SK-N-SH treated with all-trans-retinoic acid at 6 μM for 48 hours (cell line): ENCODE measurements at regions not wholly inside any gene's neighbourhood (a gene's known extent, or its start where the extent isn't known, plus 50 kb on each side); places are given as distances from the start of the nearest gene placed in this dataset.

Experiments
- ATAC-seq: fragments of 200-7000 bp; cut with Tn5 transposase; 3 replicates; pipeline ENCODE4 v1.9.1; 2020; ENCODE audit warnings: mild to moderate bottlenecking, moderate library complexity
- ARNTL ChIP-seq: fragments of 450-650 bp; formaldehyde crosslinking; IDR thresholded peaks from 2 replicates; pipeline ENCODE4 v1.5.0; 2020; ENCODE audit warnings: low read depth, mild to moderate bottlenecking, moderate library complexity, borderline replicate concordance
- BACH2 ChIP-seq: fragments of 250-450 bp; sonication (Bioruptor Pico); IDR thresholded peaks from 2 replicates; pipeline ENCODE4 v1.9.0; 2021; ENCODE audit warnings: mild to moderate bottlenecking, borderline replicate concordance
- CSDC2 ChIP-seq: fragments of 250-450 bp; sonication (Bioruptor Pico); IDR thresholded peaks from 2 replicates; pipeline ENCODE4 v1.5.0; 2020; ENCODE audit warnings: mild to moderate bottlenecking, moderate library complexity
- ESRRG ChIP-seq: fragments of 250-450 bp; sonication (Bioruptor Pico); IDR thresholded peaks from 2 replicates; pipeline ENCODE4 v1.6.1; 2021; ENCODE audit warnings: mild to moderate bottlenecking
- GLIS3 ChIP-seq: fragments of 250-450 bp; sonication (Bioruptor Pico); IDR thresholded peaks from 2 replicates; pipeline ENCODE4 v1.5.0; 2020; ENCODE audit warnings: mild to moderate bottlenecking, moderate library complexity
- ISL1 ChIP-seq: fragments of 250-450 bp; sonication (Bioruptor Pico); IDR thresholded peaks from 2 replicates; pipeline ENCODE4 v2.1.2; 2022; ENCODE audit warnings: mild to moderate bottlenecking, moderate library complexity
- OSR1 ChIP-seq: fragments of 250-450 bp; sonication (Bioruptor Pico); IDR thresholded peaks from 2 replicates; pipeline ENCODE4 v1.8.0; 2022; ENCODE audit warnings: moderate library complexity, mild to moderate bottlenecking, inconsistent platforms
- PPARA ChIP-seq: fragments of 250-450 bp; sonication (Bioruptor Pico); IDR thresholded peaks from 2 replicates; pipeline ENCODE4 v1.5.0; 2020; ENCODE audit warnings: mild to moderate bottlenecking, borderline replicate concordance
- RARB ChIP-seq: fragments of 250-450 bp; sonication (Bioruptor Pico); IDR thresholded peaks from 2 replicates; pipeline ENCODE4 v1.8.0; 2021; ENCODE audit warnings: mild to moderate bottlenecking, moderate library complexity
- SNAI2 ChIP-seq: fragments of 250-450 bp; sonication (Bioruptor Pico); IDR thresholded peaks from 2 replicates; pipeline ENCODE4 v1.5.0; 2020; ENCODE audit warnings: mild to moderate bottlenecking, moderate library complexity
- TCF4 ChIP-seq: fragments of 250-450 bp; sonication (Bioruptor Pico); IDR thresholded peaks from 2 replicates; pipeline ENCODE4 v1.8.0; 2021; ENCODE audit warnings: mild to moderate bottlenecking, moderate library complexity, borderline replicate concordance
- TOX ChIP-seq: fragments of 250-450 bp; sonication (Bioruptor Pico); IDR thresholded peaks from 2 replicates; pipeline ENCODE4 v1.8.0; 2021; ENCODE audit warnings: mild to moderate bottlenecking, moderate library complexity, borderline replicate concordance
- ZC3H10 ChIP-seq: fragments of 250-450 bp; sonication (Bioruptor Pico); IDR thresholded peaks from 2 replicates; pipeline ENCODE4 v1.5.1; 2021; ENCODE audit warnings: mild to moderate bottlenecking, moderate library complexity
- ZFP30 ChIP-seq: fragments of 450-650 bp; formaldehyde crosslinking; IDR thresholded peaks from 2 replicates; pipeline ENCODE4 v1.5.0; 2022; ENCODE audit warnings: mild to moderate bottlenecking, moderate library complexity
- ZNF565 ChIP-seq: fragments of 450-650 bp; formaldehyde crosslinking; conservative IDR thresholded peaks from 2 replicates; pipeline ENCODE4 v1.5.0; 2020; ENCODE audit warnings: low read depth, mild to moderate bottlenecking, moderate library complexity
- ZNF70 ChIP-seq: fragments of 450-650 bp; formaldehyde crosslinking; IDR thresholded peaks from 2 replicates; pipeline ENCODE4 v1.5.0; 2020; ENCODE audit warnings: mild to moderate bottlenecking, moderate library complexity
- ZNF8 ChIP-seq: fragments of 450-650 bp; formaldehyde crosslinking; IDR thresholded peaks from 2 replicates; pipeline ENCODE4 v1.5.0; 2020; ENCODE audit warnings: mild to moderate bottlenecking, moderate library complexity
- TF ChIP-seq, protein P1 (sequence below): fragments of 250-450 bp; sonication (Bioruptor Pico); IDR thresholded peaks from 2 replicates; pipeline ENCODE4 v1.5.0; 2020; ENCODE audit warnings: mild to moderate bottlenecking, moderate library complexity
- TF ChIP-seq, protein P2 (sequence below): fragments of 250-450 bp; sonication (Bioruptor Pico); IDR thresholded peaks from 2 replicates; pipeline ENCODE4 v1.5.1; 2021; ENCODE audit warnings: mild to moderate bottlenecking, moderate library complexity
- TF ChIP-seq, protein P3 (sequence below): fragments of 250-450 bp; sonication (Bioruptor Pico); IDR thresholded peaks from 2 replicates; pipeline ENCODE4 v1.5.1; 2020; ENCODE audit warnings: low read depth, mild to moderate bottlenecking, moderate library complexity
- TF ChIP-seq, protein P4 (sequence below): fragments of 250-450 bp; sonication (Bioruptor Pico); IDR thresholded peaks from 2 replicates; pipeline ENCODE4 v1.8.0; 2020; ENCODE audit warnings: mild to moderate bottlenecking, moderate library complexity, borderline replicate concordance

DNA sequence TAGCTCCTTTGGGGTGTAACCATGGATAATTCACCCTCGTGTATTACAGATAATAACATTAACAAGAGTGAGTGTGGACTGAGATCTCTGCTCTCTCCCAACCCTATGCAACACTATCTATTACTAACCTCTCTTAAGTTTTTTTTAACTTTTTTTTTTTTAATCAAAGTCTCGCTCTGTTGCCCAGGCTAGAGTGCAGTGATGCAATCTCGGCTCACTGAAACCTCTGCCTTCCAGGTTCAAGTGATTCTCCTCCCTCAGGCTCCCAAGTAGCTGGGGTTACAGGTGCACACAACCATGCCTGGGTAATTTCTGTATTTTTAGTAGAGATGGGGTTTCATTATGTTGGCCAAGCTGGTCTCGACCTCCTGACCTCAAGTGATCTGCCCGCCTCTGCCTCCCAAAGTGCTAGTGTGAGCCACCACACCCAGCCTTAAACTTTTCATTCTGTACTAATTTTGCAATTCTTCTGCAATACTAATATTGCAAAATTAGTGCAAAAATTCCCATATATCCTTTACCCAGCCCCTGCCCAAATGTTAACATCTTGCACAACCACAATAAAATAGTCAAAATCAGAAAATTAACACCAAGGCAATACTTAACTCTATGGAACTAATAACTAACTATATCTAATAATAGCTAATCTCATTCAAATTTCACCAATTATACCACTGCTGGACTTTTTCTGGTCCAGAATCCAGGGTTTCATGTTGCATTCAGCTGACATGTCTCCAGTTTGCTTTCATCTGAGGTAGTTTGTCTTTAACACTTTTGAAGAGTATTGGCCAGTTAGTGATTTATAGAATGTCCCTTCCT, 66.5 kb upstream of the TCF7L2 start (continued):
- TF ChIP-seq ZNF565 (CRISPR knock-in tag) = no peak
- no peak for TF ChIP-seq ESRRG (CRISPR knock-in tag)
- no peak for TF ChIP-seq ZNF70
- no peak for TF ChIP-seq BACH2 (CRISPR knock-in tag)
- no peak for TF ChIP-seq ZC3H10 (CRISPR knock-in tag)
- TF ChIP-seq PPARA = no peak
- no peak for TF ChIP-seq RARB

DNA sequence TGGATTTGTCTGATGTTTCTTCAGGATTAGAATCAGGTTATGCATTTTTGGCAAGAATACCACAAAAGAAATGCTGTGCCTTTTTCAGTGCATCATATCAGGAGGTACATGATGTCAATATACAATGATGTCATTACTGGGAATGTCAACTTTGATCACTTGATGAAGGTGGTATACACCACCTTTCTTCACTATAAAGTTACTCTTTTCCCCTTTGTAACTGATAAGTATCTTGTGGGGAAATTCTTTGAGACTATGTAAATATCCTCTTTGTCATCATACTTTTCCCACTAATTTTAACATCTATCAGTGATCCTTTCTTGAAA, 65.9 kb upstream of the TCF7L2 start:
- no peak for TF ChIP-seq TOX (CRISPR knock-in tag)
- no peak for TF ChIP-seq ISL1 (CRISPR knock-in tag)
- TF ChIP-seq, protein P1, sequence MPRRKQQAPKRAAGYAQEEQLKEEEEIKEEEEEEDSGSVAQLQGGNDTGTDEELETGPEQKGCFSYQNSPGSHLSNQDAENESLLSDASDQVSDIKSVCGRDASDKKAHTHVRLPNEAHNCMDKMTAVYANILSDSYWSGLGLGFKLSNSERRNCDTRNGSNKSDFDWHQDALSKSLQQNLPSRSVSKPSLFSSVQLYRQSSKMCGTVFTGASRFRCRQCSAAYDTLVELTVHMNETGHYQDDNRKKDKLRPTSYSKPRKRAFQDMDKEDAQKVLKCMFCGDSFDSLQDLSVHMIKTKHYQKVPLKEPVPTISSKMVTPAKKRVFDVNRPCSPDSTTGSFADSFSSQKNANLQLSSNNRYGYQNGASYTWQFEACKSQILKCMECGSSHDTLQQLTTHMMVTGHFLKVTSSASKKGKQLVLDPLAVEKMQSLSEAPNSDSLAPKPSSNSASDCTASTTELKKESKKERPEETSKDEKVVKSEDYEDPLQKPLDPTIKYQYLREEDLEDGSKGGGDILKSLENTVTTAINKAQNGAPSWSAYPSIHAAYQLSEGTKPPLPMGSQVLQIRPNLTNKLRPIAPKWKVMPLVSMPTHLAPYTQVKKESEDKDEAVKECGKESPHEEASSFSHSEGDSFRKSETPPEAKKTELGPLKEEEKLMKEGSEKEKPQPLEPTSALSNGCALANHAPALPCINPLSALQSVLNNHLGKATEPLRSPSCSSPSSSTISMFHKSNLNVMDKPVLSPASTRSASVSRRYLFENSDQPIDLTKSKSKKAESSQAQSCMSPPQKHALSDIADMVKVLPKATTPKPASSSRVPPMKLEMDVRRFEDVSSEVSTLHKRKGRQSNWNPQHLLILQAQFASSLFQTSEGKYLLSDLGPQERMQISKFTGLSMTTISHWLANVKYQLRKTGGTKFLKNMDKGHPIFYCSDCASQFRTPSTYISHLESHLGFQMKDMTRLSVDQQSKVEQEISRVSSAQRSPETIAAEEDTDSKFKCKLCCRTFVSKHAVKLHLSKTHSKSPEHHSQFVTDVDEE (CRISPR knock-in tag) = no peak
- TF ChIP-seq ARNTL = no peak
- TF ChIP-seq, protein P2, sequence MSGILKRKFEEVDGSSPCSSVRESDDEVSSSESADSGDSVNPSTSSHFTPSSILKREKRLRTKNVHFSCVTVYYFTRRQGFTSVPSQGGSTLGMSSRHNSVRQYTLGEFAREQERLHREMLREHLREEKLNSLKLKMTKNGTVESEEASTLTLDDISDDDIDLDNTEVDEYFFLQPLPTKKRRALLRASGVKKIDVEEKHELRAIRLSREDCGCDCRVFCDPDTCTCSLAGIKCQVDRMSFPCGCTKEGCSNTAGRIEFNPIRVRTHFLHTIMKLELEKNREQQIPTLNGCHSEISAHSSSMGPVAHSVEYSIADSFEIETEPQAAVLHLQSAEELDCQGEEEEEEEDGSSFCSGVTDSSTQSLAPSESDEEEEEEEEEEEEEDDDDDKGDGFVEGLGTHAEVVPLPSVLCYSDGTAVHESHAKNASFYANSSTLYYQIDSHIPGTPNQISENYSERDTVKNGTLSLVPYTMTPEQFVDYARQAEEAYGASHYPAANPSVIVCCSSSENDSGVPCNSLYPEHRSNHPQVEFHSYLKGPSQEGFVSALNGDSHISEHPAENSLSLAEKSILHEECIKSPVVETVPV (CRISPR knock-in tag) = no peak
- TF ChIP-seq ZNF565 (CRISPR knock-in tag) = no peak
- no peak for TF ChIP-seq ZNF8 (CRISPR knock-in tag)
- no peak for ATAC-seq

DNA sequence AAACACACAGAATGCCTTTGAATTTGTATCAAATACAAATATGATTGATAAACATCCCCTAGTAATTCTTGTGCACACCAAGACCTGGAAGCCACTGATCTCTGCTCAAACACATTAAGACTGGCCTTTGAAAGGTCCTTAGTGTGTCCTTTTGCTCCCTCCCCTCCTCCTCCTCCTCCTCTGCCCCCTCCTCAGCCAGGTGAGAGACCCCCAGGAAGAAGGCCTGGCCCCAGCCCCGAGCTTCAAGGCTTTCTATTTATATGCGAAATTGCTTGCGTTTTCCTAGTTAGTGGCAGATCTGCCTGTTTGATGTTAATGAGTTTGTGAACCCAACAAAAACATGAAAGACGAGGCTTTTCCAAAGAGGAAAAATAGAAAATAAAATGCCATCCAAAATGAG, 63.6 kb upstream of the TCF7L2 start:
- no peak for ATAC-seq
- TF ChIP-seq ZNF8 (CRISPR knock-in tag) (no peak), RARB (no peak)
- TF ChIP-seq, protein P2 (CRISPR knock-in tag) = no peak

DNA sequence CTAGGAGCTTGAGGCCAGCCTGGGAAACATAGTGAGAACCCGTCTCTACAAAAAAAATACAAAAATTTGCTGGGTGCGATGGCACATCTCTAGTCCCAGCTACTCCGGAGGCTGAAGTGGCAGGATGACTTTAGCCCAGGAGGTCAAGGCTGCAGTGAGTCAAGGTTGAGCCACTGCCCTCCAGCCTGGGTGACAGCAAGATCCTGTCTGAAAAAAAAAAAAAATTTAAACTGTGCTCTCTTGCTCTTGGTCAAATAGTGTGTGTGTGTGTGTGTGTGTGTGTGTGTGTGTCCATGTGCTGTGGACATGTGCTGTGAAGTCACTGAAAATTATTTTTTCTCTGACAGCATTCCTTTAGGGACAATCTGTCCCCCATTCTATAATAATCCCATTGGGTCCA, 62.1 kb upstream of the TCF7L2 start:
- TF ChIP-seq, protein P2 (CRISPR knock-in tag) = no peak
- TF ChIP-seq ZNF565 (CRISPR knock-in tag) (no peak), TOX (CRISPR knock-in tag) (no peak), ZFP30 (CRISPR knock-in tag) (no peak), OSR1 (CRISPR knock-in tag) (no peak), TCF4 (CRISPR knock-in tag) (no peak), SNAI2 (no peak), ZC3H10 (CRISPR knock-in tag) (no peak), PPARA (no peak), BACH2 (CRISPR knock-in tag) (no peak), RARB (no peak), CSDC2 (no peak), ARNTL (no peak), GLIS3 (CRISPR knock-in tag) (no peak), ZNF8 (CRISPR knock-in tag) (no peak), ZNF70 (no peak)
- TF ChIP-seq, protein P3, sequence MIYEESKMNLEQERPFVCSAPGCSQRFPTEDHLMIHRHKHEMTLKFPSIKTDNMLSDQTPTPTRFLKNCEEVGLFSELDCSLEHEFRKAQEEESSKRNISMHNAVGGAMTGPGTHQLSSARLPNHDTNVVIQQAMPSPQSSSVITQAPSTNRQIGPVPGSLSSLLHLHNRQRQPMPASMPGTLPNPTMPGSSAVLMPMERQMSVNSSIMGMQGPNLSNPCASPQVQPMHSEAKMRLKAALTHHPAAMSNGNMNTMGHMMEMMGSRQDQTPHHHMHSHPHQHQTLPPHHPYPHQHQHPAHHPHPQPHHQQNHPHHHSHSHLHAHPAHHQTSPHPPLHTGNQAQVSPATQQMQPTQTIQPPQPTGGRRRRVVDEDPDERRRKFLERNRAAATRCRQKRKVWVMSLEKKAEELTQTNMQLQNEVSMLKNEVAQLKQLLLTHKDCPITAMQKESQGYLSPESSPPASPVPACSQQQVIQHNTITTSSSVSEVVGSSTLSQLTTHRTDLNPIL = no peak
- TF ChIP-seq, protein P4, sequence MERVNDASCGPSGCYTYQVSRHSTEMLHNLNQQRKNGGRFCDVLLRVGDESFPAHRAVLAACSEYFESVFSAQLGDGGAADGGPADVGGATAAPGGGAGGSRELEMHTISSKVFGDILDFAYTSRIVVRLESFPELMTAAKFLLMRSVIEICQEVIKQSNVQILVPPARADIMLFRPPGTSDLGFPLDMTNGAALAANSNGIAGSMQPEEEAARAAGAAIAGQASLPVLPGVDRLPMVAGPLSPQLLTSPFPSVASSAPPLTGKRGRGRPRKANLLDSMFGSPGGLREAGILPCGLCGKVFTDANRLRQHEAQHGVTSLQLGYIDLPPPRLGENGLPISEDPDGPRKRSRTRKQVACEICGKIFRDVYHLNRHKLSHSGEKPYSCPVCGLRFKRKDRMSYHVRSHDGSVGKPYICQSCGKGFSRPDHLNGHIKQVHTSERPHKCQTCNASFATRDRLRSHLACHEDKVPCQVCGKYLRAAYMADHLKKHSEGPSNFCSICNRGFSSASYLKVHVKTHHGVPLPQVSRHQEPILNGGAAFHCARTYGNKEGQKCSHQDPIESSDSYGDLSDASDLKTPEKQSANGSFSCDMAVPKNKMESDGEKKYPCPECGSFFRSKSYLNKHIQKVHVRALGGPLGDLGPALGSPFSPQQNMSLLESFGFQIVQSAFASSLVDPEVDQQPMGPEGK = no peak
- TF ChIP-seq, protein P1 (CRISPR knock-in tag) = no peak
- no peak for ATAC-seq
